GM19438 (cell line): ENCODE measurements at regions not wholly inside any gene's neighbourhood (a gene's known extent, or its start where the extent isn't known, plus 50 kb on each side); places are given as distances from the start of the nearest gene placed in this dataset.
"Not testable (repeated sequence)": the region's sequence is repeated elsewhere in the genome, so short reads cannot be mapped to it uniquely, and the experiment has no call there.

Source experiments
- ATAC-seq: cut with Tn5 transposase; IDR thresholded peaks from one replicate; pipeline ENCODE4 v1.9.1; 2021; ENCODE audit warnings: low read depth; ENCODE audit not compliant: unreplicated experiment

DNA sequence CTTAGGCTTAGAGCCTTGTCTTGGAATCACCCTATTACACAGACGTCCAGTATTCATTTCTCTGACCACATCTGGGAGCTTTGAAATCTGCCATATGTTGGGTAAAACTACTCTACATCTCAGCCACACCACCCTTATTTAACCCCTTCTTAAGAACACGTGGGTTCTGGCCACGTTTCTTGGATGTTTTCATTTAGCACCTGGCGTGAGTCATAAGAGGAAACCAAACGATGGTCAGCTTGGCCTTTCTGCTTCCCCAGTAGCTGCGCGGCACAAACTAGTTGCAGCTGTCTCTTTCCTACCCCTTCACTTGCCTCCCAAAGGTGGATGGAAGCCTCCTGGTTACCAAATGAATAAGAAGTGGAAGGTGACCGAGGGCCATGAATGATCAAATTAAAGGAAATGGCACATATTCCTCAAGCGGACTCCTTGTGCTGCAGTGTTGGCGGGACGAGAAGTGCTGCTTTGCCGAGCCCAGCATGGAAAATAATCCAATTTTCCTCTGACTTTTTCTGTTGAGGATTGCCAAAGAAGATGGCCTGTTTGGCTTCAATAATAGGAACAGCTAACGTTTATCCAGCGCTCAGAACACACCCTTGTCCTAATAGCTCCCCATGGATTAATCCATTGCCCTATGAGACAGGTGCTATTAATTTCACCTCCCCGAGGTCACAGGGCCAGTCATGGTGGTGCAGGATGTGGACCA is 154.1 kb downstream of the ZNF664 start:
- peak; percentile 47 for ATAC-seq

DNA sequence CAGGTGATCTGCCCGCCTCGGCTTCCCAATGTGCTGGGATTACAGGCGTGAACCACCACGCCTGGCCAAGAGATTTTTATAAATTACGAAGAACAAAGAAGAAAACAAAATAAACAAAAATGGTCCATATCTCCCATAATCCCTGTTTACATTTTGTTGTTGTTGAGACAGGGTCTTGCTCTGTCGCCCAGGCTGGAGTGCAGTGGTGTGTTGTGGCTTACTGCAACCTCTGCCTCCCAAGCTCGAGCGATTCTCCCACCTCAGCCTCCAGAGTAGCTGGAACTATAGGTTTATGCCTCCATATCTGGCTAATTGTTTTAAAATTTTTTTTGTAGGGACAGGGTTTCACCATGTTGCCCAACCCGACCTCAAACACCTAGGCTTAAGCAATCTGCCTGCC is 156.1 kb downstream of the ZNF664 start:
- ATAC-seq: no peak

DNA sequence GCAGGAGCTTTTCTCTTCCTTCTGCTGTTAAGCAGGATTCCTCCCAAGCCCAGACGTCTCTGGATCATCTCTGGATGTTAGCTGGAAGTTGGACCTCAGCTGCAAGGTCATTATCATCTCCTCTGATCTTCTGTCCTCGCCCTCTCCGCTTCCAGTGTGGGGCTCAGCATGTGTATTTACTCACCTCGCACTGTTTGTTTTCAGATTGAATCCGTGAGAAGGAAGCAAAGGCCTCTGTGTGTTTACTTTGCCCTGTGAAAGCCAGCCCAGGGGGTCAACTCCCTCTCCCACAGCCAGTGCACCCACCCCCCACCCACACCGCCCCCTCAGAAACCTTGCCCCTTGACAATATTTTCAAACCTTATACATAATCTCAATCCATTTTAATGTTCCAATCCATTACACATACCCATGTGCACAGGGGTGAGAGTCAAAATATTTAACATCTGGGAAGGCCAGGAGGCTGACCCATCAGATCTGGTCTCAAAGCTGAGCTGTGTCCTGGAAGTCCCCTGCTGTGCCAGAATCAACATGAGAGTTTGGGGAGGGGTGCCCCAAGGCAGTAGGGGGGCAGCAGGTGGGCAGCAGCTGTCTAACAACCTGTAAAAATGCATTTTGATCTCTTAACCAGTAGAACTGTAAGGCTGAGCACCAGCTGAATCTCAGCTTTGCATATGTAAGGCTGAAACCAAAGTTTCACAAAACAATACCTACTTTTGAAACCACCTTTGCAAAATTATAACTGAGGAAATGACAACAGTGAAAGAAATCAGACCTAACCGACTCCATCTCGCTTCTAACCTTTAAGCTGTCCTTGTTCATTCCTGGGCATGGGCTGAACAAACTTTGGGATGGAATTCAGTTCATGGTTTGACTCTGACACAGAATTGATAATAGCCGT is 157.9 kb downstream of the ZNF664 start:
- peak; percentile 72 for ATAC-seq

DNA sequence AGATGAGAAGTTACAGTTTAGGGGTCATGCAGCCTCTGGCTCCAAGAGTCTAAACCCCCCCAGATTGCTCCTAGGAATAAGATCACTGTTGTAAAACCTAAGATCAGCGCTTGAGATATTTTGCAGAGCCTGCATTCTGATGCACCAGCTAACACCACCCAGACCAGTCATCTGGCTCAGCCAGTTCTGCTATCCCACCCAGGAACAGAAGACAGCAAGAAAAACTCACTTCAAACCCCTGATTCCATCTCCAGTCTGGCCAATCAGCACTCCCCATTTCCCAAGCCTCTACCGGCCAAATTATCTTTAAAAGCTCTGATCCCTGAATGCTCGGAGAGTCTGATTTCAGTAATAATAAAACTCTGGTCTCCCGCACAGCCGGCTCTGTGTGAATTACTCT is 158.6 kb downstream of the ZNF664 start:
- ATAC-seq: no peak

DNA sequence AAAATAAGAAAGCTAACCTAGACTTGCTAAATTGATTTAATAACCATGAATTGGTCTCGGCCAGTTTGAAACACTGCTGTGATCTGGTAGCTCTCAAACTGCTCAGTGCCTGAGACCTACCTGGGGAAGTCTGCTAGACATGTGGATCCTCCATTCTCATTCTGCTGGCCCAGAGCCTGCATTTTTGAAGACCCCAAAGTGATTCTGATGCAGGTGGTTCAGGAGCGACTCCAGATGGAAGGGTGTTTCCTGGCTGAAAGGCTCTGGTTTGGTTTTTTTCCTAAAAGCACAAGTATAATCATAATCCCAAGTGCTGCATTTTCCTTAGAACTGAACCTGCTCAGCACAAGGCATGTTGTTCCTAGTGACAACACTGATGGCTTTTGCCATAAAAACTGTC is 159.5 kb downstream of the ZNF664 start:
- ATAC-seq: no peak

DNA sequence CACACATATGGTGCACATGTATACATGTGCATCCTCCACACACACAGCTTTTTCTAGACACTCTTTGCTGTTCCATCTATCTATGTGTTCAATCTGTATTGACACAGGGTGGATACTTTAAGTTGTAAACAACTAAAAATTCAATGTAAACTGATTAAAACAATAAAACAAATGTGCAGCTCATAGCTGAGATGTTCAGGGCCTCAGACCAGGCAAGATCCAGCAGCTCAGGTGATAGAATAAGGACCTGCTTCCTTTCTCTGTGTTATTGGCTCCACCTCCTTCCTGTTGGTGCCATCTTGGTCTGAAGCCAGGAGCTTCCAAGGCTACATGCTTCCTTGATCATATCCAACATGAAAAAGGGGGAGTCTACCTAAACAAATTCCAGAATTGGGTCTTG is 158.1 kb upstream of the RFLNA start:
- no peak for ATAC-seq

DNA sequence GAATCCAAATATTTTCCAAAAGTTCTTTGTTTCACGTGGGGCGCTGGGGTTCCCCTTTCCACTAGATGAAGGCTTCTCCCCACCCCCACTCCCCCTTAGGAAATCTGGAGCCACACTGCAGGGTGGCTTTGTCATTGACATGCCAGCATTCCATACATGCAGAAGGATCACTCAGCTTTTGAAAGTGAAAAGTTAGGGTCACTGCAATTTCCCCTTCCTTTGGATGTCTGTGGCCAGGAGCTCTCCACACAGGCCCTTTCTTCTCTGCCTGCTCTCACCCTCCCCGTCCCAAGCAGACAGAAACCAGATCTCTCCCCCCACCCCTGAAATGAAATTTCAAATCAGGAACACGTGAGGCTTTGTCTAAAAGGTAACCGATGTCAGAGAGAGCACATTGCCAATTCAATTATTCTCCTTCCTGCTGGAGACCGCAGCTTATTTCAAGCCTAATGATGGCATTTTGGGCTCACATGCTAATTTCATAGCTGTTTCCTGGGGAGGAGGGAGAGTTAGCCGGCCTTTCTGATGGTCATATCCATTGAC is 153.9 kb upstream of the RFLNA start:
- ATAC-seq: no peak

DNA sequence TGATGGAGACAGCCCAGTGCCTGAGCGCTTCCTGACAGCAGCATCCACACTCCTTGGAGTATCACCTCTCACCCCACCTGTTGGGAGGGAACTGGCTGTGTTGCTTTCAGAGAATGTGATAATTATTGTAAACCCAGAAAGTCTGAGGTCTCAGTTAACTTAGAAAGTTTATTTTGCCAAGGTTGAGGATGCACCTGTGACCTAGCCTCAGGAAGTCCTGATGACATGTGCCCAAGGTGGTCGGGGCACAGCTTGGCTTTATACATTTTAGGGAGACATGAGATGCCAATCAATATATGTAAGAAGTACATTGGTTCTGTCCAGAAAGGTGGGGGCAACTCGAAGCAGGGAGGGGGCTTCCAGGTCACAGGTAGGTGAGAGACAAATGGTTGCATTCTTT is 153.3 kb upstream of the RFLNA start:
- ATAC-seq: not testable (repeated sequence)

DNA sequence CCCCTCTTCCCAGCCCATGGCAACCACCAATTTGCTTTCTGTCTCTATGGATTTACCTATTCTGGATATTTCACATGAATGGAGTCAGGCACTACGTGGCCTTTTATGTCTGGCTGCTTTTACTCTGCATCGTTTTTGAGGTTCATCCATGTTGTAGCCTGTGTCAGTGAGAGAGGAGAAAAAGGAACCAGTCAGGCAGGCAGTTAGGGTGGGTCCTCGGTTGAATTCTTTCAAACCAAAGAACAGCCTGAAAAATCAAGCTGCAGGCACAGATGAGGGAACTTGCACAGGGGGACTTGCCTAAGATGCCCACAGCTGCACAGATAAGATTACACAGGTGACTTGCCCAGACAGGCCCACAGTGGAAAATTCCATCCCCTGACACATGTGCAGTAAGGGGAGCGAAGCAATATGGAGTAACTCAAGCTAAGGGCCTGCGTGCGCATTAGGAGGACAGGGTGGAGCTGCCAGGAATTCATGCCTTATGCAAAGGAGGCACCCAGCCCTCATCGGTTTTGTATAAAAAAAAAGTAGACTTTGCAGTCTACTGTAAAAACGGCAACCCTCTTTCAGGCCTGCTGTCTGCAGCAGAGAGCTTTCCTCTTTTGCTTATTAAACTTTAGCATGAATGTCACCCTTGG is 152.4 kb upstream of the RFLNA start:
- no peak for ATAC-seq

DNA sequence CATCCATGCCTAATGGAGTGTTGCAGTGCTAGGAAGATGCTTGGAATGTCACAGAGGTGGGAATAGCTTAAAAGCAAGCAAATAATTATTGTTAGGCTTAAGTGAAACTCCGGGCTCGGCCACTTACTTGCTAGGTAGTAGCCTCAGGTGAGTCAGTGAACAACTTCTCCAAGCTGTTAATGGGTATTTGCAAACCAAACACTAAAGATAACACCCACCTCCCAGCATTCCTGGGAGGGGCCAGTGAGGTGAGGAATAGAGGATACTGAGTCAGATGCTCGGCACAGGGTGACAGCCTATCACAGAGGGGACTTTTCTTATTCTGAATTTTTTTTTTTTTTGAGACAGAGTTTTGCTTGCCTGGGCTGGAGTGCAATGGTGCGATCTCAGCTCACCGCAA is 151.2 kb upstream of the RFLNA start:
- no peak for ATAC-seq

DNA sequence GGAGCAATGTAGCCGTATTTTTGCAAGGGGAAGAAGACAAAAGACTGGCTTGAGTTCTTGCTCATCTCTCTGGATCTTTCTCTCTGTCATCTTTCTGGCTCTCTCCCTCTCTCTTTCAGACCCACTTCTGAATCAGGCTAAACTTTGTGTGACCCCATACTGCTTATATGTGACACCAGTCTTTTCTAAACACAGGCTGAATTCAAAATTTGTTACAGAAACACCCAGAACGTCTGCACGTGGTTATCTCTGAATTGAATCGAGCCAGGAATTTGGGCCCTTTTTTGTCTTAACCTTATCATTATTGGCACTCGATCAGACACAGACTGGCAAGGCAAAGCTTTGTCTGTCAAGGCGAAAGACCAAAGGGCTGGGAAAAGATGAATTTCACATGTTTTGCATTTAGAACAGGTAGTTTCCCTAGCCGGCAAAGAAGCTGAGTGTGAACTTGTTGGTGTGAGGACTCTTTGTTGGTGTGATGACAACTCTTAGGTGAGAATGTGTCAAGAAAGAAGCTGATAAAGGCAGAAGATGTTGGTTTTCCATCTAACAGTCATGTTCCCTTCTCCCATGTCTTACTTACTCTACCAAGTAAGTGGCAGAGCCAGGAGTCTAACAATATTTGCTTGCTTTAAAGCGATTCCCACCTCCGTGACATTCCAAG is 150.2 kb upstream of the RFLNA start:
- no peak for ATAC-seq

DNA sequence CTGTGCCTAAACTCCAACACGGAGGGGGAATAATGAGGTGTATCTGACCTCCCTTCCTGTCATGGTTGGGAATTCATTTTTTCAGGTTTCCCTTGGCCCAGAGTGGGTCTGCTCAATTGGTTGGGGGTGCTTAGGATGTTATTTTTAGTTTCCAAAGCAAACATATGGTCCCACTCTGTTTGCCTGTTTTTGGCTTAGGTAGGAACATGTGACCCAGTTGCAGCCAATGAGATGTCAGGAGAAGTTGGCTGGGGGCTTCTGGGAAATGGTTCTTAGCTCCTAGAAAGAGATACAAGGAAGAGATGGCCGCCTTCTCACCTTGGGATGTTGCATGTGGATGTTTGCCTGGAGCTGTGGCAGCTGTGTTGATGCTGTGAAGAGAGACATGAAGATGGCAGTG is 147.9 kb upstream of the RFLNA start:
- ATAC-seq: no peak

DNA sequence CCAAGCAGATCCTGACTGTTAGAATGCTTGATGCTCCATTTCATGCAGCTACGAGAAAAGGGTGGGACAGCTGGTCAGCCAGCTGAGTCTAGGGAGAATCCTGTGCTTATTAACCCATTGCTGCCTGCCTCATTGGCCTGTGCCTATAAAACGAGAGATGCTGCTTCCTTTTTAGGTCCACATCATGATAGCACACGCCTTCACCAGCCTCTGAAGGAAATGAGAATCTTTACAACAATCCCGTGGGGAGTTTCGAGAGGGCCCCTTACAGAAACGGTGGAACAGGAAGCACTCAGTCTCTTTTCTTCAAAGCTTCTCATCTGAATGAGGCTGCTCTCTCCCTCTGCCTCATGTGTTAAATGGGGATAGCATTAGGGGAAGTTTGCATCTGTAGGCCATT is 147.3 kb upstream of the RFLNA start:
- ATAC-seq: peak; percentile 83

DNA sequence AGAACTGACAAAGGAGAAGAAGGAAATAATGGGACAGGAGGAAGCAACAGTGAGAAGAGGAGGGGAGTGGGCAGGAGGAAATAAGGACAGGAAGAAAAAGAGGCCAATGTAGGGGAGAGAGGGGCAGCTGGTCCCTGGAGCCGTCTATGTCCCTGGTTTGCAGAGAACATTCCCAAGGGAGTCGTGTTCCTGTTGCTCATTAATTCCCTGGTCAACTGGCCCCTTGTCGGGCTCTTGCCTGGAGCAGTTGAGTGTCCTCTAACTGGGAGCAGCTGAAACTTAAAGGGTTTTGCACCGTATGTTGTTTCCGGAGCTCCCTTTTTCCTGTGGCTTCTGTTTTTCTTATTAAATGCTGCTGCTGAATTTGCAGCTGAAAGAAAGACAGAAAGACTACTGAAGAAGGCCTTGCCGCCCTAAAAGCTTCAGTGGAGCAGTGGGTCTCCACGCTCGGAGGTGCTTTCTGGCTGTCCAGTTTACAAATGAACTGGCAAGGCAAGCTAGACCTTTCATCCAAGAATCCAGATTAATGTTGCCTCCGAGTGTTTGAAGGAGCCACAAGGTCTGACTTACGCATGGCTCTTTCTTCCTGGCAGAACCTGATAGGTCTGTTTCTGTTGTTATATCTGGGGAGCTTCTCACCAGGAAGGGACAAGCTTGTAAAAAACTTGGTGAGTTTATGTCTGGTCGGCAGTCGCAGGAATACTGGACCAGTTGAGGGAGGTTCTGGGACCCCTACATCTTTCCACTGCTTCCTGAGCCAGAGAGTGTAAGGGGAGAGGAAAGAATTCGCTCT is 146.2 kb upstream of the RFLNA start:
- no peak for ATAC-seq

DNA sequence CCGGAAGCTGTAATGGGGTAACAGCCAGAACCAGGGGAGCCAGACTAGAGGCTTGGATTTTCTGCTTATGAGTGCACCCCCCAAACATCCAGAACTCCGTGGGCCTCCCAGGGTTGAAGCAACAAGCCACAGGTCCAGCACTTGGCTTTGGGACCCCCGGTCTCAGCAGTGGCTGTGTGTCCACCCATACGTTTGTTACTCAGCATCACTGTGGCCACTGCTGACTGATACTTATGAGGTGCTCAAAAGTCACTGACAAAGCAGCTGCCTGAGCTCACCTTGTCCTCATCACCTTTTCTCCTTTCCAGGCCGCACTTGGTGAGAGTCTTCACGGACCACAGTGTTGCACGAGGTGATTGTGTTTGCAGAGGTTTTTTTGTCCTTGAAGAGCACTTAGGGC is 145.6 kb upstream of the RFLNA start:
- no peak for ATAC-seq

DNA sequence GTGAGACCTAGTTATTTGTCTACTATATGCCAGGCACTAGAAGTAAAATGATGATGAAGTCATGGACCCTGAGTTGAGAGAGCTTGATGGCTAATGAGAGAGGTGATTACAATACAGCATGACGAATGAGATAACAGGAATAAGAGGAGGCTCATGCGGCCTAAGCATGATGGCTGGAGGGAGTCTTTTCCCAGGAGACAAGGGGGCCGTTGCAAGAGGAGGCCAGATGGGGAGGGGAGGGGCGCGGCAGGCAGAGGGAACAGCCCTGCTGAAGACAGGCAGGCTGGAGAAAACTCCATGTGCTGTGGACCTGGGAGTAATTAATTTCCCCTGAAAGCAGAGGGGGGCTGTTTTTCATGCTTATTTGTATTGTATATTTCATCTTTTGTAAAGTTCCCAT is 144.7 kb upstream of the RFLNA start:
- no peak for ATAC-seq

DNA sequence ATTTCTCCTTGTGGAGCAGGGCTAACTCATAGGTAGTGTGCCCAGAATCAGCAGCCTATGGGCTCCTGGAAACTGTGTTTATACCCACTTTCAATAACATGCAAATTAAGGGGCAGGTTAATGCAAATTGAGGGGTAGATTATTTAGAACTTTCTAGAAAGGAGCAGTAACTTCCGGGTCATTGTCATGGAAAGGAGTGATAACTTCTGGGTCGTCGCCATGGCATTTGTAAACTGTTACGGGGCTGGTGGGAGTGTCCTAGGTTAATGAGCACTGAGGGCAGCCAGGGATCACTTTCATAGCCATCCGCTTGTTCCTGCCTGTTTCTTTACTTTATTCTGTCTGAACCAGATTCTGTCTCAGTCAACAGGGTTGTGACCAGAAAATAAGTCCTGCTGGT is 143.3 kb upstream of the RFLNA start:
- no peak for ATAC-seq

DNA sequence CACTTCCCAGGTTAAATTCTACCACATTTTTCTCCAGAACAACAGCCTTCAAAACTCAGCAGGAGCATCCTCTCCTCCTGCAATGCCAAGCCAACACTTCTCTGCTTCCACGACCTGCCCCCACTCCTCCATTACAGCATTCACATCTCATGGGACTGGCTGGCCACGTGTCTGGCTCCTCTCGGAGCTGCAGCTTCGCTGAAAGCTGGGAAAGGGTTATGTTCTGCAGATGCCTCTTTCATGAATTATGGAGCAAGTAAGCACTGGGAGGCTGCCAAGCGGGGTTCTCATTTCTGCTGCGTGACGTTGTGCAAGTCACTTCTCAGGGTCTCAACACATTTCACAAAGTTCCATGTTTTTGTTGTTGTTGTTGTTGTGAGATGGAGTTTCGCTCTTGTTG is 142.2 kb upstream of the RFLNA start:
- ATAC-seq: no peak

DNA sequence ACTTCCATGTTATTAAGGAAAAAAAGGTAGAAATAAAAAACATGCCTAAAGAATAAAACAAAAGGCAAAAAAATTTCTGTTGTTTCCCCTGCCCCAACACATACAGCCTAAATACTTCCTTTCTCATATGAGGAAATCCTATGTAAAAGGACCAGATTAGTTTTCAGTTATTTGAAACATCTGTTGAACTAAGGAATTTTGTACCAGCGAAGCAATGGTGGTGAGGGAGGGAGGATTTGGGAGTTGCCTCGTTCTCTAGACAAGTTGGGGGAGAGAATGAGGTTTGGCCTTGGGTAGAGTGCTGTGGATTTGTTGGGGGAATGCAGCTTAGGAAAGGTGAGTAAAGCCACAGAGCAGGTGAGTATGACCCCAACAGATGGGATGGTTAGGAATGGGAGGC is 141.5 kb upstream of the RFLNA start:
- ATAC-seq: no peak

DNA sequence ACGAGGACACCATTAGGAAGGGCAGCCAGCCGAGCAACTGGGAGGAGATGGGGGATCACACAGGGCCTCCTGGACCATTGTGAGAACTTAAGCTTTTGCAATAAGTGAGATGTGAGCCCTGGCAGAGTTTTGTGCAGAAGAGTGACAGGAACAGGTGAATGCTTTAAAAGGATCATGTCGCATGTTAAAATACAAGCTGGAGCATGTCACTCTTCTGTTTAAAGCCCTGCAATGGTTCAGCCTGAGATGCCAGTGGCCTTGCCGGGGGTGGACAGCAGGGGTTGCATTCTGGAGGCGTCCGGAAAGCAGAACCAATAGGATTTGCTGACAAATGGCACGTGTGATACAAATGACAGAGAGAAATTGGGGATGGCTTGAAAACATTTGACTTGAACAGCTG is 137.5 kb upstream of the RFLNA start:
- ATAC-seq: no peak
